DMS153 treated with DMSO at 0.1 percent for 48 hours (cell line): ENCODE measurements at regions not wholly inside any gene's neighbourhood (a gene's known extent, or its start where the extent isn't known, plus 50 kb on each side); places are given as distances from the start of the nearest gene placed in this dataset.

Experiments
- DNase-seq: peaks from one replicate; lab custom pipeline; 2025; ENCODE audit not compliant: unreplicated experiment; lab: John Stamatoyannopoulos, UW

DNA sequence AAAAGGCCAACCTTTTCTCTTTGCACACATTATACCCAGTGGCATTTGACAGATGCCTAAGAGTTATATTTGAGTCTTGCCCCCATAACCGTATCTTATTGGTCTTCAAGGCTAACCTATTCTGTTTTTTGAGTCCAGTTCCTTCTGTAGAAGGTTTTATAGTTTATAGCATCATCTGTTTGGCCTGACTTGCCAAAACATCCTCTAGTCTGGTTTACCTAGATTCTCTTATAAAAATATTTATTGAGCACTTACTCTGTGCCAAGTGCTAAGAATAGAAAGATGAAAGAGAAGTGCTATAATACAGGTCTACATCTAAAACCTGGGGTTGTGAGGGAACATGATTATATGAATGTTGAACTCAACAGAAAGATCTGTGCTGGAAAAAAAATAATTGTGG, 55.9 kb upstream of the PIP4K2A start:
- no peak for DNase-seq

DNA sequence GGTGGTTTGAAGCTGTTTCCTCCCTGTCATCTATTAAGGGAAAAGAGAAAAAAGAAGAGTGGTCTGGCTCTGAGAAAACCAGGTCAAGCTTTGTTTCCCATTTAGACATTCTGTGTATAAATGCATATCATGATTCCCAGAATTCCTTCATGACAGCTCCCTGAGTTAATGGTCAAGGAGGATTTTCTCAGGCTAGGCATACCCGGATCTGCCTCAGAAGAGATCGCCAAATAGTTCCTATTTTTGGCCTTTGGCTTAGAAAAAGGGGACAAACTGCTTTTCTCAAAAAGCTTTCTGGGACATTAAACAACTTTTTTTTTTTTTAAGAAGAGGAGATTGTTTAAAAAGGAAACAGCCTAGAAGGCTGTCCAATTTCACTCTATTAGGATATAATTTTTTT, 53.5 kb upstream of the PIP4K2A start:
- no peak for DNase-seq

GRCh38 chr10:22766693-22767092, 52.3 kb upstream of the PIP4K2A start:
- DNase-seq, result no peak

DNA sequence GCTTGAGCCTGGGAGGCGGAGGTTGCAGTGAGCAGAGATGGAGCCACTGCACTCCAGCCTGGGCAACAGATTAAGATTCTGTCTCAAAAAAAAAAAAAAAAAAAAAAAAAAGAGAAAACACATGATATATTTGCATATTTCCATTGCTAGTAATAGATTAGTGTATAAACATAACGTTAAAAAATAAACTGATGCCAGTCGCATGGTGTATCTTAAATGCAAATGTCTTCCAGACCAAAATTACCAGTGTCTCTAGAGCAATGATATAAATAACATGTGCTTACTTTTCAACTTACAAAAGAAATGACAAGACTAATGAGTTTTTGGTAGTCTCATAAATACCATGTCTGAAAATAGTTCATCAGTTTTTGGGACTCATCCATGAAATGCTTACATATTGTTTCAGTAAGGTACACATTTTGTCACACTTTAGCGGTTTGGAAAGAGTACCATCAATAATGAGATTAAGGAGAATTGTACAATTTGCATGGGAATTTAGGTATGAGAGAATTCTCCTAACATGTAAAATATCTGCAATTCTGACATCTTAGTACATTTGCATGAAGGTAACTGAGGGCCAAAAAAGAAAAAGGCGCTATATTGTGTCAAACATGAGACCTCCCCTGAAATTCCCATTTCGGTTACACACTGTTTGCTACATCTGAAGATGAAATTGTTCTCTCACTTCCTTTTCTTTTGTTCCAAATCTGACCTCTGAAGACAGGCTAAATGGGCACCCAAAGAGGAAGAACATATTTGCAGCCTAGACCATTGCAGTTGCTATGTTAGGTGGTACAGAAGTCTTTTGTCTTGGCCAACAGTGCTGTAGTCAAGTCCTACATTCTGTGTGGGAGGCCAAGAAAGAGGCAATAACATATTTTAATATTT, 51.5 kb upstream of the PIP4K2A start:
- no peak for DNase-seq

DNA sequence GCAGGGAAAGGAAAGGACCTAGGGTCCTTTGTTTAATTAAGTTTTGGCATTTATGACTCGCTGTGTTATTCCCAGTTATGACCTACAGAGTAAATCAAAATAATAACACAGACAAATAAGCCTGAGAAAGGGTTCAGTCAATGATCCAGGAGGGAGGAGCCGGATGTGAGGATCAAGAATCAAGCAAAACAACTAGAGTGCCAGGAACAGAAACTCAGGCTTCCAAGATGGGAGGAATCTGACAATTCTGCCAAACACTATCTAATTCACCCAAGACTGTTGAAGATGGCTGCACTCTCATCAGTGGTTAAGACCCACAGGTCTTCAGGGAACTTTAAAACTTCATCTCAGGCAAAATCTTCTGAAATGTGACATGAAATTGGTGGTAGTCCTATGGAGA, 50.3 kb upstream of the PIP4K2A start:
- no peak for DNase-seq
